AG09309 (cell line): ENCODE measurements at regions not wholly inside any gene's neighbourhood (a gene's known extent, or its start where the extent isn't known, plus 50 kb on each side); places are given as distances from the start of the nearest gene placed in this dataset.

Source experiments
- DNase-seq: peaks from one replicate; pipeline ENCODE4 v3.0.0-alpha.2; 2010; ENCODE audit warnings: low read depth
- H3K4me3 ChIP-seq: 2 replicates; pipeline ENCODE4 v1.5.1; 2011; ENCODE audit warnings: mild to moderate bottlenecking, low read depth, low read length, moderate library complexity; ENCODE audit not compliant: control insufficient read depth
- CTCF ChIP-seq: IDR thresholded peaks from 2 replicates; pipeline ENCODE4 v1.5.1; 2011; ENCODE audit warnings: mild to moderate bottlenecking, low read depth, low read length, inconsistent platforms; ENCODE audit not compliant: insufficient read depth, control insufficient read depth; ENCODE audit errors: missing control alignments

DNA sequence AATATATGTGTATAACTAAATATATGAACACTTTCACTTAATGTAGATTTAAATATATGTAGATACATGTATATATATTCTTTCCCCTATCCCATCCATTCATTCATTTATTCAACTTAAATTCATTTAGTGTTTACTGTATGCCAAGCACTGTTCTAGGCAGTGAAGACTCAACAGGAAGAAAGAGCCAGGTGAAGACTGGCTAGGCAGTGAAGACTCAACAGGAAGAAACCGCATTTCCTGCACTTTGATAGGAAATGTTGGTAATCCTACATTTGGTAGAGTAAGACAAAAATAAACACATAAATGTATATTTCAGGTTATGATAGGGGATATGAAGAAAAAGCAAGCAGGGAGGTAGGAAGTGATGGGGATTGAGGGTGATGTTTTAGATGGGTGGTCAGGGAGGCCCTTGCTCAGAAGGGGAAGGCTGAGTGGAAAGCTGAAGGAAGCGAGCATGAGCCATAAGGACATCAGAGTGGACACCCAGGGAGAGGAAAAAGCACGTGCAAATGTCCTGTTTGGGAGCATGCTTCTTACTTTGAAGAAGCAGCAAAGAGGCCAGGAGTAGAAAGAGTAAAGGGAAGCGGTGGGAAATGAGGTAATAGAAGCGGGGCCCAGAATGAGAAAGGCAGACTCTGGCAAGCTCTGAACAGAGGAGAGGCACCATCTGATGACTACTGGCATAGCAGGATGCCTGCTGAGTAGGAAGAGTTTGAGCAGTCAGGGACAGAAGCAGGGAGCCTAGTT, 227.8 kb upstream of the MAP3K1 start:
- no peak for TF ChIP-seq CTCF
- no peak overlapping the region for H3K4me3 ChIP-seq
- no peak for DNase-seq

DNA sequence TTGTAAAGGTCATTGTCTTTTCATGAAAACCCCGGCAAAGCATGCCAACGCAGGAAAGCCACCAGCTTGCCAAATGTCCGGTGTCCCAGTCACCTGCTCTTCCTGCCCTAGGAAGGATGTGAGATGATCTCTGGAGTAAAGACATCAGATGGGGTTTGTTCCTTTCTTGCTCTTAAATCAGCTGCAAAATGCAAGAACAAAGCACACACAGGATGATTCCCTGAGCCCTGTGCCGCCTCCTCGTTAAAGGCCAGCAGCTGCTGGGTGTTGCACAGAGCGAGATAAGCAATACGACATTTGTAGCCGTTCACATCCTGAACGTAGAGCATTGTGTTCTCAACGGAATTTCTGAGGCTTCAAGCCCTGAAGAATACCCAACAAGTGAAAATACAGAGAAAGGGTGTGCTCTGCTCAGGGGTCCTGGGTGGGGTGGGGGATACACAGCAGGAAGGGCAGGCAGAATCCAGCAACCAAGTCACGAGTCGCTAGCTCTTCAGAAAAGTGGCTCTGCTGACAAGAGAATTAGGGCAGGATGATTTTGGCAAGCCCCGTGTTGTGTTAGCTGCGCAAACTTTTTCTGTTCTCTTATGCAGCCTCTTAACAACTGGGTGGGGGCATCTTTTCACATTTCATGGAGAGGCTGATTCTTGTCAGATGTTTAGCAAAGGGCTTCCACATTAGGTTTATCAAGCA, 229.2 kb upstream of the MAP3K1 start:
- no peak overlapping the region for H3K4me3 ChIP-seq
- DNase-seq: no peak
- no peak for TF ChIP-seq CTCF

- TF ChIP-seq CTCF: no peak
- no peak for DNase-seq
- H3K4me3 ChIP-seq: no peak overlapping the region
Measured at GRCh38 chr5:56585461-56585860, 229.9 kb upstream of the MAP3K1 start.

DNA sequence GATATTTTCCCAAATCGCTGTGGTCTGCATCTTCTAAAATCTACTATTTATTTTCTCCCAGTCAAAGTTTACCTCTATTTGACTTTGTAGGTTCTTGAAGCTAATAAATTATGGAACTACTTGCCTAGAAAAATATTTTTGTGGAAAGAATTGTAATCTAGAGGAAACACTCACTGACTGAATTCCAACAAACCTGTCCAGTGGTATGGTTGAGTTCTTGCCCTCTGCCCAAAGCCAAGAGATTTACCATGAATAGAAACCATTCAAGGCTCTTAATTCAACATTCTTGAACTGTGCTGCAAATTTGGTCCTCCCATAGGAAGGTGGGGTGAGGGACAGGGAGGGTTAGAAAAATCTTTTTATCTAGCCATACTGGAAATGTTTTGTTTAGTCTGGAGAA, 233.9 kb upstream of the MAP3K1 start:
- H3K4me3 ChIP-seq: no peak overlapping the region
- no peak for TF ChIP-seq CTCF
- DNase-seq: no peak

DNA sequence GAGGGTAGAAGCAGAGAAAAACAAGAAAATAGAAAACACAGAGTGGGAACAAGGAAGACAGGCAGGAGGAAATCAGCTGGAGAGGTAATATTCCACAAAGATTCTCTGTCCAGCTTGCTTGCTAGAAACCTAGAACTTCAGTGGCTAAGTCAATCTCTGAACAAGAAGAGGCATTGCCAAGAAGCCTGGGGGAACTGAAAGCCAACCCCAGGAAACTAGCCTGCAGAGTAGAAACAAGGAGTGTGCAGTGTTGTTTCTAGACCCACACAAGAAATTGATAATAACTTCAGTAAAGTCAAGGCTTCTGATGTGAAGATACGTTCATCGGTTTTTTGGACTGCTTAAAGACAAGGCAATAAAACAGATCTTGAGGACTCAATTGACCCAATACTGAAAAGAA, 234.5 kb upstream of the MAP3K1 start:
- no peak overlapping the region for H3K4me3 ChIP-seq
- TF ChIP-seq CTCF: no peak
- DNase-seq: no peak

DNA sequence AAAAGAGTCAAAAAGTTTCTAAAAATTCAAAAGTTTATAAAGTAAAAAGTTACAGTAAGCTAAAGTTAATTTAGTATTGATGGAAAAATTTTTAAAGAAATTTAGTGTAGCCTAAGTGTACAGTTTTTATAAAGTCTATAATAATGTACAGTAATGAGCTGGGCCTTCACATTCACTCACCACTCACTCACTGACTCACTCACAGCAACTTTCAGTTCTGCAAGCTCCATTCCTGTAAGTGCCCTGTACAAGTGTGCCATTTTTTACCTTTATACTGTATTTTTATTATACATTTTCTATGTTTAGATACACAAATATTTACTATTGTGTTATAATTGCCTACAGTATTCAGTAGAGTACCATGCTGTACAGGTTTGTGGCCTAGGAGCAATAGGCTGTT, 239.5 kb upstream of the MAP3K1 start:
- no peak for TF ChIP-seq CTCF
- no peak for DNase-seq
- no peak overlapping the region for H3K4me3 ChIP-seq

- DNase-seq: no peak
- no peak overlapping the region for H3K4me3 ChIP-seq
- TF ChIP-seq CTCF: no peak
Measured at GRCh38 chr5:56574778-56575177, 240.6 kb upstream of the MAP3K1 start.
